HCT116 (cell line): ENCODE measurements at regions not wholly inside any gene's neighbourhood (a gene's known extent, or its start where the extent isn't known, plus 50 kb on each side); places are given as distances from the start of the nearest gene placed in this dataset.

ENCODE experiments used
- ATAC-seq: fragments of 200-7000 bp; cut with Tn5 transposase; 2 replicates; pipeline ENCODE4 v1.9.1; 2020; ENCODE audit warnings: mild to moderate bottlenecking, moderate library complexity
- BruUV-seq: library from RNA; stranded (reverse); fragments of 400-500 nt; replicated peaks from 2 replicates; lab custom pipeline; 2021; lab: Mats Ljungman, UMichigan
- CTCF ChIA-PET: fragments of 300-600 bp; sonication (Branson Sonifier 250); formaldehyde crosslinking; loops from one replicate; lab custom pipeline; 2021; ENCODE audit warnings: antibody characterized with exemption; lab: Charles Lee
- POLR2A ChIA-PET: fragments of 300-600, 350-600 bp; sonication (Branson Sonifier 250); formaldehyde crosslinking; loops from one replicate; lab custom pipeline; 2021; ENCODE audit warnings: antibody characterized with exemption; lab: Charles Lee
- RAD21 ChIA-PET, 2 experiments: fragments of 300-600 bp; sonication (Branson Sonifier 250); formaldehyde crosslinking; loops; one replicate each; lab custom pipeline; 2023; ENCODE audit warnings: low total read pairs in 2 of 2; ENCODE audit not compliant: uncharacterized antibody in 2 of 2, unreplicated experiment in 2 of 2, low non-redundant PET in 1 of 2; lab: Charles Lee
- DNase-seq: peaks from one replicate; pipeline ENCODE4 v3.0.0-alpha.2; 2010; ENCODE audit warnings: low read depth, low spot score
- H2AFZ ChIP-seq: fragments of 200-600 bp; shearing (Covaris generic), sonication (generic); 2 replicates; pipeline ENCODE4 v1.6.1; 2017; ENCODE audit warnings: low read depth, mixed run types, mixed read lengths, antibody characterized with exemption, low read length; ENCODE audit not compliant: poor library complexity, severe bottlenecking
- H3K27ac ChIP-seq: 2 replicates; pipeline ENCODE4 v1.5.1; 2012; ENCODE audit warnings: low read depth, low read length
- H3K27me3 ChIP-seq: fragments of 200-600 bp; sonication (generic); 2 replicates; pipeline ENCODE4 v1.6.1; 2016; ENCODE audit warnings: mixed run types, low read length, mixed read lengths; ENCODE audit not compliant: insufficient read depth
- H3K36me3 ChIP-seq, 2 experiments: fragments of 200-500 bp in 1 of 2; fragments of 200-600 bp in 1 of 2; sonication (Bioruptor generic) in 1 of 2; sonication (generic) in 1 of 2; 2 replicates each; pipeline versions ENCODE4 v1.5.1 to v1.6.1; 2014 to 2016; ENCODE audit warnings: low read length in 2 of 2, inconsistent platforms in 1 of 2, mixed read lengths in 1 of 2, mixed run types in 1 of 2; ENCODE audit not compliant: insufficient read depth in 2 of 2, control insufficient read depth in 1 of 2
- H3K4me1 ChIP-seq, 2 experiments: fragments of 200-600 bp in 1 of 2; sonication (generic) in 1 of 2; 2 replicates each; pipeline versions ENCODE4 v1.5.1 to v1.6.1; 2012 to 2017; ENCODE audit warnings: low read length in 2 of 2, inconsistent platforms in 1 of 2, mild to moderate bottlenecking in 1 of 2, mixed read lengths in 1 of 2, mixed run types in 1 of 2, moderate library complexity in 1 of 2; ENCODE audit not compliant: insufficient read depth in 2 of 2, control insufficient read depth in 1 of 2
- H3K4me2 ChIP-seq: fragments of 200-600 bp; sonication (generic); 2 replicates; pipeline ENCODE4 v1.6.1; 2017; ENCODE audit warnings: mixed run types, low read length, mixed read lengths
- H3K4me3 ChIP-seq, 2 experiments: fragments of 200-600 bp in 1 of 2; sonication (generic) in 1 of 2; replicated peaks in 1 of 2; 2 replicates each; pipeline ENCODE4 v1.5.1; 2011 to 2016; ENCODE audit warnings: low read length in 2 of 2, control low read depth in 1 of 2, low read depth in 1 of 2, mild to moderate bottlenecking in 1 of 2, mixed read lengths in 1 of 2, mixed run types in 1 of 2
- H3K79me2 ChIP-seq: fragments of 200-600 bp; sonication (generic); 2 replicates; pipeline ENCODE4 v1.6.1; 2017; ENCODE audit warnings: mild to moderate bottlenecking, mixed run types, low read length, moderate library complexity, mixed read lengths; ENCODE audit not compliant: insufficient read depth
- H3K9ac ChIP-seq: fragments of 200-600 bp; sonication (generic); 2 replicates; pipeline ENCODE4 v1.6.1; 2016; ENCODE audit warnings: low read length, mixed read lengths
- H3K9me2 ChIP-seq: fragments of 200-600 bp; sonication (generic), shearing (Covaris generic); 2 replicates; pipeline ENCODE4 v1.6.1; 2017; ENCODE audit warnings: mixed run types, mild to moderate bottlenecking, moderate library complexity; ENCODE audit not compliant: insufficient read depth
- H3K9me3 ChIP-seq, 2 experiments: fragments of 200-500 bp in 1 of 2; fragments of 200-600 bp in 1 of 2; sonication (Bioruptor generic) in 1 of 2; sonication (generic) in 1 of 2; 2 replicates each; pipeline ENCODE4 v1.6.1; 2014 to 2017; ENCODE audit warnings: low read length in 2 of 2, mixed read lengths in 2 of 2, inconsistent platforms in 1 of 2, low read depth in 1 of 2, mild to moderate bottlenecking in 1 of 2, mixed run types in 1 of 2, moderate library complexity in 1 of 2; ENCODE audit not compliant: control insufficient read depth in 1 of 2, insufficient read depth in 1 of 2
- H4K20me1 ChIP-seq: fragments of 200-600 bp; sonication (generic), shearing (Covaris generic); 2 replicates; pipeline ENCODE4 v1.6.1; 2017; ENCODE audit warnings: mixed run types, mild to moderate bottlenecking, moderate library complexity; ENCODE audit not compliant: insufficient read depth
- CBX3 ChIP-seq: IDR thresholded peaks from 2 replicates; pipeline ENCODE4 v1.6.1; 2012; ENCODE audit warnings: low read depth
- EGR1 ChIP-seq: IDR thresholded peaks from 2 replicates; pipeline ENCODE4 v1.6.1; 2012; ENCODE audit warnings: low read depth
- ELF1 ChIP-seq: IDR thresholded peaks from 2 replicates; pipeline ENCODE4 v1.6.1; 2012; ENCODE audit warnings: low read depth, borderline replicate concordance
- EZH2 ChIP-seq: fragments of 200-600 bp; sonication (generic); IDR thresholded peaks from 2 replicates; pipeline ENCODE4 v1.6.1; 2017; ENCODE audit warnings: antibody characterized with exemption, mixed run types
- EZH2phosphoT487 ChIP-seq: fragments of 200-600 bp; IDR thresholded peaks from 2 replicates; pipeline ENCODE4 v1.6.1; 2018; ENCODE audit warnings: antibody characterized with exemption, borderline replicate concordance
- FOSL1 ChIP-seq: IDR thresholded peaks from 2 replicates; pipeline ENCODE4 v1.6.1; 2012; ENCODE audit warnings: low read depth
- JUND ChIP-seq: IDR thresholded peaks from 2 replicates; pipeline ENCODE4 v1.6.1; 2012
- POLR2A ChIP-seq: IDR thresholded peaks from 2 replicates; pipeline ENCODE4 v1.7.0; 2011; ENCODE audit warnings: borderline replicate concordance; ENCODE audit not compliant: insufficient read depth, insufficient read length; ENCODE audit errors: extremely low read depth
- POLR2AphosphoS5 ChIP-seq: IDR thresholded peaks from 2 replicates; pipeline ENCODE4 v1.6.1; 2011; ENCODE audit warnings: mild to moderate bottlenecking, low read depth, low read length, moderate library complexity
- SIN3A ChIP-seq: IDR thresholded peaks from 2 replicates; pipeline ENCODE4 v1.6.1; 2012; ENCODE audit warnings: low read depth
- SP1 ChIP-seq: IDR thresholded peaks from 2 replicates; pipeline ENCODE4 v1.6.1; 2012; ENCODE audit warnings: low read depth
- TCF7L2 ChIP-seq: IDR thresholded peaks from 2 replicates; pipeline ENCODE4 v1.7.0; 2011; ENCODE audit warnings: borderline replicate concordance, inconsistent platforms; ENCODE audit not compliant: insufficient read depth, insufficient read length; ENCODE audit errors: extremely low read depth
- YY1 ChIP-seq: IDR thresholded peaks from 2 replicates; pipeline ENCODE4 v1.6.1; 2011; ENCODE audit warnings: low read length, low read depth, moderate library complexity, mild to moderate bottlenecking; ENCODE audit not compliant: insufficient replicate concordance; ENCODE audit errors: extremely low read depth
- ZFX ChIP-seq: fragments of 450-650 bp; IDR thresholded peaks from 2 replicates; pipeline ENCODE4 v1.6.1; 2017
- ZNF274 ChIP-seq: fragments of 200-500 bp; sonication (Bioruptor generic); IDR thresholded peaks from 2 replicates; pipeline ENCODE4 v1.6.1; 2014; ENCODE audit warnings: mild to moderate bottlenecking, low read depth, low read length, inconsistent platforms
- intact Hi-C: fragments of 100-400 bp; cut with micrococcal nuclease; formaldehyde crosslinking; loops from 2 replicates; pipeline ENCODE4 v1.10.0; 2022
- TF ChIP-seq, protein P1 (sequence below): IDR thresholded peaks from 2 replicates; pipeline ENCODE4 v1.6.1; 2012; ENCODE audit warnings: low read depth
- TF ChIP-seq, protein P2 (sequence below): IDR thresholded peaks from 2 replicates; pipeline ENCODE4 v1.6.1; 2012
- TF ChIP-seq, protein P3 (sequence below), 3 experiments: fragments of 200-600 bp in 1 of 3; sonication (generic) in 1 of 3; IDR thresholded peaks in 2 of 3; conservative IDR thresholded peaks in 1 of 3; 2 replicates each; pipeline ENCODE4 v1.5.1; 2012 to 2017; ENCODE audit warnings: low read depth in 2 of 3, low read length in 2 of 3, antibody characterized with exemption in 1 of 3, borderline replicate concordance in 1 of 3, control low read depth in 1 of 3, mild to moderate bottlenecking in 1 of 3, mixed read lengths in 1 of 3, mixed run types in 1 of 3, moderate library complexity in 1 of 3; ENCODE audit not compliant: insufficient read depth in 1 of 3

DNA sequence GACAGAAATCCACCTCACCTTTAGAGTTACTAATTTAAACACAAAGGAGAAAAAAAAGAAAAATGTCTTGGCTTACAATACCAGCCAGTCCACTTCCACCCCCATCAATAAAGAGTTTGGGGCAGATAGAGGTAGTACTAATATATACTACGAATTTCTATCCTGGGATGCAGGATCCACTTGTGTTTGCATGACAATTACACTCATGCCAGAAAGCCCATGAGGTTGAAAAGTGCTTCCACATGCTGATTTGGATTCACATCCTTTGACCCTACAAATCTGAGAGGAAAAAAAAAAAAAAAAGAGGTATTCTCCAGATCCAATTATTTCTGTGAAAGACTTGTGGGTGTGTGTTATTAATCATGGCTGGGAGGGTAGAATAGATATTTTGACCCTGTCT, 335.2 kb downstream of the SLITRK1 start:
- no peaks in the 10 kb centered on the region for H3K4me1 ChIP-seq
- no peaks in the 10 kb centered on the region for H3K27me3 ChIP-seq
- H3K4me3 ChIP-seq = no peak overlapping the region
- H3K4me2 ChIP-seq = no peak overlapping the region
- no peaks in the 10 kb centered on the region for H3K9me2 ChIP-seq
- TF ChIP-seq SP1 = no peak
- TF ChIP-seq ELF1 = no peak
- TF ChIP-seq SIN3A = no peak
- TF ChIP-seq FOSL1 = no peak
- no peak for TF ChIP-seq EZH2
- TF ChIP-seq, protein P1, sequence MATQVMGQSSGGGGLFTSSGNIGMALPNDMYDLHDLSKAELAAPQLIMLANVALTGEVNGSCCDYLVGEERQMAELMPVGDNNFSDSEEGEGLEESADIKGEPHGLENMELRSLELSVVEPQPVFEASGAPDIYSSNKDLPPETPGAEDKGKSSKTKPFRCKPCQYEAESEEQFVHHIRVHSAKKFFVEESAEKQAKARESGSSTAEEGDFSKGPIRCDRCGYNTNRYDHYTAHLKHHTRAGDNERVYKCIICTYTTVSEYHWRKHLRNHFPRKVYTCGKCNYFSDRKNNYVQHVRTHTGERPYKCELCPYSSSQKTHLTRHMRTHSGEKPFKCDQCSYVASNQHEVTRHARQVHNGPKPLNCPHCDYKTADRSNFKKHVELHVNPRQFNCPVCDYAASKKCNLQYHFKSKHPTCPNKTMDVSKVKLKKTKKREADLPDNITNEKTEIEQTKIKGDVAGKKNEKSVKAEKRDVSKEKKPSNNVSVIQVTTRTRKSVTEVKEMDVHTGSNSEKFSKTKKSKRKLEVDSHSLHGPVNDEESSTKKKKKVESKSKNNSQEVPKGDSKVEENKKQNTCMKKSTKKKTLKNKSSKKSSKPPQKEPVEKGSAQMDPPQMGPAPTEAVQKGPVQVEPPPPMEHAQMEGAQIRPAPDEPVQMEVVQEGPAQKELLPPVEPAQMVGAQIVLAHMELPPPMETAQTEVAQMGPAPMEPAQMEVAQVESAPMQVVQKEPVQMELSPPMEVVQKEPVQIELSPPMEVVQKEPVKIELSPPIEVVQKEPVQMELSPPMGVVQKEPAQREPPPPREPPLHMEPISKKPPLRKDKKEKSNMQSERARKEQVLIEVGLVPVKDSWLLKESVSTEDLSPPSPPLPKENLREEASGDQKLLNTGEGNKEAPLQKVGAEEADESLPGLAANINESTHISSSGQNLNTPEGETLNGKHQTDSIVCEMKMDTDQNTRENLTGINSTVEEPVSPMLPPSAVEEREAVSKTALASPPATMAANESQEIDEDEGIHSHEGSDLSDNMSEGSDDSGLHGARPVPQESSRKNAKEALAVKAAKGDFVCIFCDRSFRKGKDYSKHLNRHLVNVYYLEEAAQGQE = no peak
- TF ChIP-seq, protein P2, sequence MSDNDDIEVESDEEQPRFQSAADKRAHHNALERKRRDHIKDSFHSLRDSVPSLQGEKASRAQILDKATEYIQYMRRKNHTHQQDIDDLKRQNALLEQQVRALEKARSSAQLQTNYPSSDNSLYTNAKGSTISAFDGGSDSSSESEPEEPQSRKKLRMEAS = no peak
- TF ChIP-seq TCF7L2 = no peak
- TF ChIP-seq JUND = no peak
- no peak for TF ChIP-seq POLR2AphosphoS5
- TF ChIP-seq ZNF274 = no peak
- TF ChIP-seq EZH2phosphoT487 = no peak
- TF ChIP-seq POLR2A = no peak
- no peak for TF ChIP-seq CBX3
- TF ChIP-seq, protein P3, sequence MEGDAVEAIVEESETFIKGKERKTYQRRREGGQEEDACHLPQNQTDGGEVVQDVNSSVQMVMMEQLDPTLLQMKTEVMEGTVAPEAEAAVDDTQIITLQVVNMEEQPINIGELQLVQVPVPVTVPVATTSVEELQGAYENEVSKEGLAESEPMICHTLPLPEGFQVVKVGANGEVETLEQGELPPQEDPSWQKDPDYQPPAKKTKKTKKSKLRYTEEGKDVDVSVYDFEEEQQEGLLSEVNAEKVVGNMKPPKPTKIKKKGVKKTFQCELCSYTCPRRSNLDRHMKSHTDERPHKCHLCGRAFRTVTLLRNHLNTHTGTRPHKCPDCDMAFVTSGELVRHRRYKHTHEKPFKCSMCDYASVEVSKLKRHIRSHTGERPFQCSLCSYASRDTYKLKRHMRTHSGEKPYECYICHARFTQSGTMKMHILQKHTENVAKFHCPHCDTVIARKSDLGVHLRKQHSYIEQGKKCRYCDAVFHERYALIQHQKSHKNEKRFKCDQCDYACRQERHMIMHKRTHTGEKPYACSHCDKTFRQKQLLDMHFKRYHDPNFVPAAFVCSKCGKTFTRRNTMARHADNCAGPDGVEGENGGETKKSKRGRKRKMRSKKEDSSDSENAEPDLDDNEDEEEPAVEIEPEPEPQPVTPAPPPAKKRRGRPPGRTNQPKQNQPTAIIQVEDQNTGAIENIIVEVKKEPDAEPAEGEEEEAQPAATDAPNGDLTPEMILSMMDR (IDR thresholded peaks at IDR 0.05 in 2 of 3, conservative IDR thresholded peaks at IDR 0.05 in 1 of 3; ENCODE audit: borderline replicate concordance in 1 of 3, insufficient read depth in 1 of 3, low read depth in 2 of 3, low read length in 2 of 3) = no peak
- no peak for TF ChIP-seq YY1
- no peak for TF ChIP-seq EGR1
- TF ChIP-seq ZFX = no peak
- H3K36me3 ChIP-seq = no peaks in the 10 kb centered on the region
- H3K27ac ChIP-seq = no peak overlapping the region
- ChIA-PET CTCF (no interaction called here), POLR2A (no interaction called here), RAD21 (no interaction called here)
- no TSS peak for BruUV-seq
- no peak for ATAC-seq
- no peak overlapping the region for H2AFZ ChIP-seq
- 0 out of 4 replicates have a peak, but pooled peaks cover 0 to 3% of the 10 kb centered on the region in 2 experiments for H3K9me3 ChIP-seq
- no peak overlapping the region for H3K9ac ChIP-seq
- H4K20me1 ChIP-seq = no peaks in the 10 kb centered on the region
- intact Hi-C loops = no loop called here
- DNase-seq = no peak
- H3K79me2 ChIP-seq = no peaks in the 10 kb centered on the region
